ENCODE measurements at regions not wholly inside any gene's neighbourhood (a gene's known extent, or its start where the extent isn't known, plus 50 kb on each side); places are given as distances from the start of the nearest gene placed in this dataset.

GRCh38 chr18:46387441-46388131 lies 269.4 kb downstream of the LOXHD1 start:
- no peaks in the 10 kb centered on the region for H3K4me1 ChIP-seq (ENCODE audit: insufficient read depth, low read length, poor library complexity, severe bottlenecking)
- H3K4me3 ChIP-seq (ENCODE audit: low read depth, low read length, poor library complexity, severe bottlenecking), result no peak overlapping the region
- no peaks in the 10 kb centered on the region for H3K36me3 ChIP-seq (ENCODE audit: insufficient read depth, low read length, poor library complexity, severe bottlenecking)
- POLR2A ChIA-PET (ENCODE audit: low non-redundant PET), result no interaction called here
- no peaks in the 10 kb centered on the region for H3K9me3 ChIP-seq (ENCODE audit: low read depth, low read length, poor library complexity, severe bottlenecking)
- H3K27ac ChIP-seq (ENCODE audit: low read depth, low read length, poor library complexity, severe bottlenecking), result no peak overlapping the region
- CTCF ChIA-PET, result interaction anchor here (1.4 kb wide), 1 partner anchor 106 kb away, joined by 5 read pairs; no protein-coding TSS in a partner anchor
- no peak for DNase-seq (ENCODE audit: low spot score)
- BruUV-seq (replicated peaks), result no TSS peak
- H3K27me3 ChIP-seq (replicated peaks; ENCODE audit: insufficient read depth, low read depth, low read length, poor library complexity), result no peaks in the 10 kb centered on the region
- TF ChIP-seq EZH2 (IDR thresholded peaks at IDR 0.05; ENCODE audit: borderline replicate concordance, low read depth, low read length, poor library complexity, severe bottlenecking) (no peak), CTCF (conservative IDR thresholded peaks at IDR 0.05; ENCODE audit: low read depth, low read length) (no peak)
- intact Hi-C loops (cut with micrococcal nuclease; ENCODE audit: unreplicated experiment), result no loop called here

- Histone ChIP-seq H3K27ac (ENCODE audit: low read depth, low read length, poor library complexity, severe bottlenecking) (no peak overlapping the region), H3K4me3 (ENCODE audit: low read depth, low read length, poor library complexity, severe bottlenecking) (no peak overlapping the region), H3K27me3 (replicated peaks; ENCODE audit: insufficient read depth, low read depth, low read length, poor library complexity) (no peaks in the 10 kb centered on the region), H3K36me3 (ENCODE audit: insufficient read depth, low read length, poor library complexity, severe bottlenecking) (no peaks in the 10 kb centered on the region), H3K9me3 (ENCODE audit: low read depth, low read length, poor library complexity, severe bottlenecking) (no peaks in the 10 kb centered on the region), H3K4me1 (ENCODE audit: insufficient read depth, low read length, poor library complexity, severe bottlenecking) (no peaks in the 10 kb centered on the region)
- DNase-seq (ENCODE audit: low spot score), result no peak
- intact Hi-C loops (cut with micrococcal nuclease; ENCODE audit: unreplicated experiment), result no loop called here
- POLR2A ChIA-PET (ENCODE audit: low non-redundant PET), result no interaction called here
- CTCF ChIA-PET, result interaction anchor here (1.4 kb wide), 1 partner anchor 107 kb away, joined by 5 read pairs; no protein-coding TSS in a partner anchor
- no TSS peak for BruUV-seq (replicated peaks)
- no peak for TF ChIP-seq CTCF (conservative IDR thresholded peaks at IDR 0.05; ENCODE audit: low read depth, low read length)
- TF ChIP-seq EZH2 (IDR thresholded peaks at IDR 0.05; ENCODE audit: borderline replicate concordance, low read depth, low read length, poor library complexity, severe bottlenecking), result no peak
These were observed 268.7 kb downstream of the LOXHD1 start for GRCh38 chr18:46388286-46388685.

DNA sequence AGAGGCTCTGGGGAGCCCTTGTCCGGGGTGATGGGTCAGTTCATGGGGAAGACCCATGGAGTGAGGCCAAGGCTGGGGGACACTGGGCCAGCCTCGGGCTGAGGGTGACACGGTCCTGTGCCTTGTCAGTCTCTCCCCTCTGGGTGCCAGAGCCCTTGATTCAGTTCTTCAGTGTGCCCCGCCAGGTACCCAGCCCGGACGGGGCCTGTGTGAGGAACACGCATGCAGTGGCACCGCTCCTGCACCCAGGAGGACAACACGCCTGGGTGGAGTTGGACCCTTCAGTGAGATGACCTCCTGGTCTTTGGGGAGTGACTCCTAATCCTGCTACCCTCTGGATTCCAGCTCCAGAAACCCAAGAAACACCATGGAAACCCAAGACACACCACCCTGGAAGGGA lies 264.4 kb downstream of the LOXHD1 start:
- no peaks in the 10 kb centered on the region for H3K4me1 ChIP-seq (ENCODE audit: insufficient read depth, low read length, poor library complexity, severe bottlenecking)
- H3K4me3 ChIP-seq (ENCODE audit: low read depth, low read length, poor library complexity, severe bottlenecking), result no peak overlapping the region
- no peaks in the 10 kb centered on the region for H3K27me3 ChIP-seq (replicated peaks; ENCODE audit: insufficient read depth, low read depth, low read length, poor library complexity)
- POLR2A ChIA-PET (ENCODE audit: low non-redundant PET), result no interaction called here
- H3K36me3 ChIP-seq (ENCODE audit: insufficient read depth, low read length, poor library complexity, severe bottlenecking), result no peaks in the 10 kb centered on the region
- CTCF ChIA-PET, result no interaction called here
- no peak overlapping the region for H3K27ac ChIP-seq (ENCODE audit: low read depth, low read length, poor library complexity, severe bottlenecking)
- no peak for DNase-seq (ENCODE audit: low spot score)
- TF ChIP-seq EZH2 (IDR thresholded peaks at IDR 0.05; ENCODE audit: borderline replicate concordance, low read depth, low read length, poor library complexity, severe bottlenecking) (no peak), CTCF (conservative IDR thresholded peaks at IDR 0.05; ENCODE audit: low read depth, low read length) (no peak)
- no TSS peak for BruUV-seq (replicated peaks)
- H3K9me3 ChIP-seq (ENCODE audit: low read depth, low read length, poor library complexity, severe bottlenecking), result no peaks in the 10 kb centered on the region
- intact Hi-C loops (cut with micrococcal nuclease; ENCODE audit: unreplicated experiment), result no loop called here

Measured in A673 (cell line).